ENCODE measurements at regions not wholly inside any gene's neighbourhood (a gene's known extent, or its start where the extent isn't known, plus 50 kb on each side); places are given as distances from the start of the nearest gene placed in this dataset.

DNA sequence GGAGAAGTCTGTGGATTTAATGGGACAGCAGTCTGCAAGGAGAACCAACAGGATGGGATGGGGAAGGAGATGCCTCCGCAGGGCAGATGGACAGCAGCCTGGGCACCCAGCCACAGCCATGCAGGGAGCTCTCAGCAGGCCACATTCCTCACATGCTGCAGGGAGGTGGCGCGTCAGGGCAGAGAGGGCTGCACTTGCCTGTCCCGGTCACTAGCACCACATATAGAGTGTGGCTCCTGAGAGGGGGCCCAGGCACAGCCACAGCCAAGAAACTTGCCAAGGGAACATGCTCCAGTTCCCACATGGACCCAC is 86.8 kb upstream of the ZMIZ1 start:
- TF ChIP-seq, protein P1, sequence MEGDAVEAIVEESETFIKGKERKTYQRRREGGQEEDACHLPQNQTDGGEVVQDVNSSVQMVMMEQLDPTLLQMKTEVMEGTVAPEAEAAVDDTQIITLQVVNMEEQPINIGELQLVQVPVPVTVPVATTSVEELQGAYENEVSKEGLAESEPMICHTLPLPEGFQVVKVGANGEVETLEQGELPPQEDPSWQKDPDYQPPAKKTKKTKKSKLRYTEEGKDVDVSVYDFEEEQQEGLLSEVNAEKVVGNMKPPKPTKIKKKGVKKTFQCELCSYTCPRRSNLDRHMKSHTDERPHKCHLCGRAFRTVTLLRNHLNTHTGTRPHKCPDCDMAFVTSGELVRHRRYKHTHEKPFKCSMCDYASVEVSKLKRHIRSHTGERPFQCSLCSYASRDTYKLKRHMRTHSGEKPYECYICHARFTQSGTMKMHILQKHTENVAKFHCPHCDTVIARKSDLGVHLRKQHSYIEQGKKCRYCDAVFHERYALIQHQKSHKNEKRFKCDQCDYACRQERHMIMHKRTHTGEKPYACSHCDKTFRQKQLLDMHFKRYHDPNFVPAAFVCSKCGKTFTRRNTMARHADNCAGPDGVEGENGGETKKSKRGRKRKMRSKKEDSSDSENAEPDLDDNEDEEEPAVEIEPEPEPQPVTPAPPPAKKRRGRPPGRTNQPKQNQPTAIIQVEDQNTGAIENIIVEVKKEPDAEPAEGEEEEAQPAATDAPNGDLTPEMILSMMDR (IDR thresholded peaks at IDR 0.05; ENCODE audit: insufficient read depth, low read length, poor library complexity, severe bottlenecking): no peak
- H3K4me3 ChIP-seq (ENCODE audit: low read depth, low read length): no peak overlapping the region
- no peaks in the 10 kb centered on the region for H3K36me3 ChIP-seq (ENCODE audit: control insufficient read depth, insufficient read depth, low read length)
- H3K27me3 ChIP-seq (ENCODE audit: control insufficient read depth, insufficient read depth, low read length): no peaks in the 10 kb centered on the region
- no peak for DNase-seq (ENCODE audit: low read depth)

DNA sequence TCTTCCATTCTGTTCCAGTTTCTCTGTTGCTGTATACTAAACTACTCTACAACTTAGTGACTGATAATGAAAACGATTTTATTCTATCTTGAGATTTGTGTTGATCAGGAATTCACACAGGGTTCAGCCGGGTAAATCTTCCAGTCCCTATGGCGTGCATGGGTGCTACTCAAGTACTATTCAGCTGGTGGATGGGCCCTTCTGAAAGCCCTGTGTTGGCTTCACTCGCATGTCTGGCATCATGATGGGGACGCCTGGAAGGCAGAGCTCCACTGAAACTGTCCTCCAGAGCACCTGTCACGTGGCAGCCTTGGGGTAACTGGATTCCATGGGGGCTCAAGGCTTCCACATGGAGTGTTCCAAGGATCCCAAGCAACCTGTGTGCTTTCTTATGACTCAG is 86.0 kb upstream of the ZMIZ1 start:
- no peak for DNase-seq (ENCODE audit: low read depth)
- TF ChIP-seq, protein P1 (IDR thresholded peaks at IDR 0.05; ENCODE audit: insufficient read depth, low read length, poor library complexity, severe bottlenecking): no peak
- Histone ChIP-seq H3K4me3 (ENCODE audit: low read depth, low read length) (no peak overlapping the region), H3K27me3 (ENCODE audit: control insufficient read depth, insufficient read depth, low read length) (no peaks in the 10 kb centered on the region), H3K36me3 (ENCODE audit: control insufficient read depth, insufficient read depth, low read length) (no peaks in the 10 kb centered on the region)

DNA sequence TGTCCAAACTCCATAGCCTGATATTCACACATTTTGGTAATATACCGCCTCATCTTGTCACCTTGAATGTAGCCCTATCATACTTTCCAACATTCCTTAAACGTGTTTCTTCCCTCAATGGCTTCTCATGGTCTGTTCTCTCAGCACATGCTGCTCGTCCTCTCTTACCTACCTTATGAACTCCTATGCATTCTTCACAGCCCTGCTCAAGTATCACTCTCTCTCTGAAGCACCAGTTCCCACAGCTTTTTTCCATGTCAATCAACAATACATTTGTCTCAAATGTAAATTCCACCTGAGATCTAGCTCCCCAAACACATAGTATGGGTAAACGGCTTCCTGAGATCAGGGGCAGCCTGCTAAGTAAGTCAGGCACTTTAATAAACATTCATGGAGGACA is 85.2 kb upstream of the ZMIZ1 start:
- no peaks in the 10 kb centered on the region for H3K36me3 ChIP-seq (ENCODE audit: control insufficient read depth, insufficient read depth, low read length)
- no peak overlapping the region for H3K4me3 ChIP-seq (ENCODE audit: low read depth, low read length)
- DNase-seq (ENCODE audit: low read depth): no peak
- H3K27me3 ChIP-seq (ENCODE audit: control insufficient read depth, insufficient read depth, low read length): no peaks in the 10 kb centered on the region
- TF ChIP-seq, protein P1 (IDR thresholded peaks at IDR 0.05; ENCODE audit: insufficient read depth, low read length, poor library complexity, severe bottlenecking): no peak

DNA sequence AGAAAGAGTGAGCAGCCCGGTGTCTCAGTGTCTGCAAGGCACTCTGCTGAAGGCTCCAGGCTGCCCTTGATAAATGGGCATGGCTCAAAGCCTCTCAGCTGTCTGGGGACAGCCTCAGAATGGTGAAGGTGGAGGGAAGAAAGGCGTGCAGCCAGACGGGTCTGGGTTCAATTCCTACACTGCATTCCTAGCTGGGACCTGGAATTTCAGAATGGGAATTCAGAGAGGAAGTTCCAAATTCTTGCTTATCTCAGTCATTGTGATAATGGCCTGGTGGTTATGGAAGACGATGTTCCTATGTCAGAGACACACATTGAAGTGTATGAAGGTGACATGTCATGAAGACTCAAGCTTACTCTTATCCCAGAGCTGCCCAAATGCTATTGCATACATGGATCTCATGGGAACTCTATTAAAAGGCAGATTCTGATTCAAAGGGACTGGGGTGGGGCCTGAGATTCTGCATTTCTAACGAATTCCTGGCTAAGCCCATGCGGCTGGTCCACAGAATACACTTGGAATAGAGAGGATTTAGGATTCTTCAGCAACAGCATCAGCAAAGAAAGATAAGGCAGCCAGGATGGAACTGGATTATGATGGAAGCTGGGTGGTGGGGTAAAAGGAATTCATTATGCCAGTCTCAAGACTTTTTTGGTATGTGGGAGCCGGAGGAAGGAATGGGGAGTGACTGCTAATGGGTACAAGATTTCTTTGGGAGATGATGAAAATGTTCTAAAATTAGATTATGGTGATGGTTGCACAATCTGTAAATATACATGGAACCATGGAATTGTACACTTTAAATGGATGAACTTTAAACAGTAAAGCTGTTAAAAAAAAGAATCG is 82.6 kb upstream of the ZMIZ1 start:
- DNase-seq (ENCODE audit: low read depth): no peak
- Histone ChIP-seq H3K27me3 (ENCODE audit: control insufficient read depth, insufficient read depth, low read length) (no peaks in the 10 kb centered on the region), H3K36me3 (ENCODE audit: control insufficient read depth, insufficient read depth, low read length) (no peaks in the 10 kb centered on the region), H3K4me3 (ENCODE audit: low read depth, low read length) (no peak overlapping the region)
- TF ChIP-seq, protein P1 (IDR thresholded peaks at IDR 0.05; ENCODE audit: insufficient read depth, low read length, poor library complexity, severe bottlenecking): no peak

DNA sequence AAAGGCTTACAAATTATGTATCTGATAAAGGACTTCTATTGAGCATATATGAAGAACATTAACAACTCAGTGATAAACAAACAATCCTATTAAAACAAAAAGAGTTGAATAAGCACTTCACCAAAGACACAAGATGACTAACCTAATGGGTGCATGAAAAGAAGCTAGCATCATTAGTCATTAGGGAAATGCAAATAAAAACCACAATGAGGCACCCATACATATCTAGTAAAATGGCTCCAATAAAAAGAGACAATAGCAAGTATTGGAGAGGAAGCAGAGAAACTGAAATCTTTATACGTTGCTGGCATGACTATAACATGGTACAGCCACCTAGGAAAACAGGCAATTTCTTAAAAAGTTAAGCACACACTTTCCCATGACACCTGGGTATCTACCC is 77.6 kb upstream of the ZMIZ1 start:
- no peak for DNase-seq (ENCODE audit: low read depth)
- no peak overlapping the region for H3K4me3 ChIP-seq (ENCODE audit: low read depth, low read length)
- no peaks in the 10 kb centered on the region for H3K27me3 ChIP-seq (ENCODE audit: control insufficient read depth, insufficient read depth, low read length)
- TF ChIP-seq, protein P1 (IDR thresholded peaks at IDR 0.05; ENCODE audit: insufficient read depth, low read length, poor library complexity, severe bottlenecking): no peak
- no peaks in the 10 kb centered on the region for H3K36me3 ChIP-seq (ENCODE audit: control insufficient read depth, insufficient read depth, low read length)

DNA sequence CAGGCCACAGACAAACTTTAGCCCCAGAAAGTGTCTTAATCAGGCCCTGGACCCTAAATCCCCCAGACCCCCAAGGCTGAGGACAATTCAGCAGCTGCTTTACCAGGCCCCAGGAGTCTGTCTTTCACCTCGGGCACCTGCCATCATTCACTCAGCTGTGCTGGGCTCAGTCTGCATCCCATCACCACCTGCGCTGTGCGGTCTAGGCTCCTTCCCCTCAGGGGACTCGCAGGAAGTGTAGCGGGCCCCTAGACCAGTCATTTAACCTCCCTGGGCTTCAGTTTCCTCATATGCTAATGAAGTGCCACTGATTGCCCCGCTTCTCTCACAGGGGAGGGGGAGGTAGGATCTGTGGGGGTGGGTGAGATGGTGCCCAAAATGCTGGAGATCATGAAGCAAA is 76.4 kb upstream of the ZMIZ1 start:
- H3K36me3 ChIP-seq (ENCODE audit: control insufficient read depth, insufficient read depth, low read length): no peaks in the 10 kb centered on the region
- peaks cover 5% of the 10 kb centered on the region for H3K27me3 ChIP-seq (ENCODE audit: control insufficient read depth, insufficient read depth, low read length)
- H3K4me3 ChIP-seq (ENCODE audit: low read depth, low read length): no peak overlapping the region
- TF ChIP-seq, protein P1 (IDR thresholded peaks at IDR 0.05; ENCODE audit: insufficient read depth, low read length, poor library complexity, severe bottlenecking): no peak
- DNase-seq (ENCODE audit: low read depth): no peak
